VCaP (cell line): ENCODE measurements at regions not wholly inside any gene's neighbourhood (a gene's known extent, or its start where the extent isn't known, plus 50 kb on each side); places are given as distances from the start of the nearest gene placed in this dataset.

Experiments
- H3K27ac ChIP-seq: fragments of 450-650 bp; 2 replicates; pipeline ENCODE4 v1.5.1; 2017
- CTCF ChIP-seq: fragments of 450-650 bp; conservative IDR thresholded peaks from 2 replicates; pipeline ENCODE4 v1.5.1; 2017; ENCODE audit warnings: mild to moderate bottlenecking, moderate library complexity

GRCh38 chr16:64585367-64585766 lies 536.5 kb downstream of the CDH11 start:
- H3K27ac ChIP-seq = no peak overlapping the region
- no peak for TF ChIP-seq CTCF

- no peak overlapping the region for H3K27ac ChIP-seq
- no peak for TF ChIP-seq CTCF
These were observed 541.3 kb downstream of the CDH11 start for GRCh38 chr16:64580558-64580957.

- no peak overlapping the region for H3K27ac ChIP-seq
- TF ChIP-seq CTCF = no peak
These were observed 542.2 kb downstream of the CDH11 start for GRCh38 chr16:64579712-64580111.

GRCh38 chr16:64545768-64546167 lies 576.1 kb downstream of the CDH11 start:
- TF ChIP-seq CTCF = no peak
- no peak overlapping the region for H3K27ac ChIP-seq

- no peak overlapping the region for H3K27ac ChIP-seq
- TF ChIP-seq CTCF = no peak
These were observed 577.0 kb downstream of the CDH11 start for GRCh38 chr16:64544859-64545258.

- TF ChIP-seq CTCF = no peak
- no peak overlapping the region for H3K27ac ChIP-seq
These were observed 578.4 kb downstream of the CDH11 start for GRCh38 chr16:64543441-64543840.

GRCh38 chr16:64543031-64543430 lies 578.8 kb downstream of the CDH11 start:
- H3K27ac ChIP-seq = no peak overlapping the region
- TF ChIP-seq CTCF = no peak

GRCh38 chr16:64542152-64542551 lies 579.7 kb downstream of the CDH11 start:
- no peak overlapping the region for H3K27ac ChIP-seq
- TF ChIP-seq CTCF = no peak
